HEK293T (cell line): ENCODE measurements at regions not wholly inside any gene's neighbourhood (a gene's known extent, or its start where the extent isn't known, plus 50 kb on each side); places are given as distances from the start of the nearest gene placed in this dataset.

Source experiments
- BHLHE40 ChIP-seq: fragments of 450-650 bp; IDR thresholded peaks from 2 replicates; pipeline ENCODE4 v1.6.1; 2016; ENCODE audit warnings: mild to moderate bottlenecking, moderate library complexity, borderline replicate concordance
- ELF4 ChIP-seq: fragments of 450-650 bp; IDR thresholded peaks from 2 replicates; pipeline ENCODE4 v1.6.1; 2017; ENCODE audit warnings: antibody characterized with exemption
- FOXK2 ChIP-seq: fragments of 450-650 bp; IDR thresholded peaks from 2 replicates; pipeline ENCODE4 v1.6.1; 2016; ENCODE audit warnings: mild to moderate bottlenecking
- FOXM1 ChIP-seq: fragments of 450-650 bp; IDR thresholded peaks from 2 replicates; pipeline ENCODE4 v1.6.1; 2017; ENCODE audit warnings: mild to moderate bottlenecking, borderline replicate concordance
- LEF1 ChIP-seq: fragments of 450-650 bp; IDR thresholded peaks from 2 replicates; pipeline ENCODE4 v1.6.1; 2017; ENCODE audit warnings: mild to moderate bottlenecking, borderline replicate concordance
- SP1 ChIP-seq: fragments of 450-650 bp; IDR thresholded peaks from 2 replicates; pipeline ENCODE4 v1.6.1; 2017
- TARDBP ChIP-seq: fragments of 450-650 bp; IDR thresholded peaks from 2 replicates; pipeline ENCODE4 v1.6.1; 2016
- ZNF384 ChIP-seq: fragments of 450-650 bp; IDR thresholded peaks from 2 replicates; pipeline ENCODE4 v1.6.1; 2016
- TF ChIP-seq, protein P1 (sequence below): fragments of 450-650 bp; IDR thresholded peaks from 2 replicates; pipeline ENCODE4 v1.6.1; 2016

GRCh38 chr2:116378786-116379185 is 1435.7 kb upstream of the DDX18 start:
- TF ChIP-seq FOXM1 (no peak), SP1 (no peak), ZNF384 (no peak), ELF4 (no peak), FOXK2 (no peak), LEF1 (no peak), BHLHE40 (no peak), TARDBP (no peak)
- TF ChIP-seq, protein P1, sequence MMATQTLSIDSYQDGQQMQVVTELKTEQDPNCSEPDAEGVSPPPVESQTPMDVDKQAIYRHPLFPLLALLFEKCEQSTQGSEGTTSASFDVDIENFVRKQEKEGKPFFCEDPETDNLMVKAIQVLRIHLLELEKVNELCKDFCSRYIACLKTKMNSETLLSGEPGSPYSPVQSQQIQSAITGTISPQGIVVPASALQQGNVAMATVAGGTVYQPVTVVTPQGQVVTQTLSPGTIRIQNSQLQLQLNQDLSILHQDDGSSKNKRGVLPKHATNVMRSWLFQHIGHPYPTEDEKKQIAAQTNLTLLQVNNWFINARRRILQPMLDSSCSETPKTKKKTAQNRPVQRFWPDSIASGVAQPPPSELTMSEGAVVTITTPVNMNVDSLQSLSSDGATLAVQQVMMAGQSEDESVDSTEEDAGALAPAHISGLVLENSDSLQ: no peak
